ENCODE measurements at regions not wholly inside any gene's neighbourhood (a gene's known extent, or its start where the extent isn't known, plus 50 kb on each side); places are given as distances from the start of the nearest gene placed in this dataset.

- TF ChIP-seq TCF12 (IDR thresholded peaks at IDR 0.05; ENCODE audit: low read depth) = no peak
- TF ChIP-seq TEAD4 (IDR thresholded peaks at IDR 0.05) = no peak
- TF ChIP-seq RAD21 (IDR thresholded peaks at IDR 0.05; ENCODE audit: low read depth) = no peak
- TF ChIP-seq CREB1 (IDR thresholded peaks at IDR 0.05; ENCODE audit: low read depth) = no peak
- no peak for TF ChIP-seq NFIC (IDR thresholded peaks at IDR 0.05)
- TF ChIP-seq TAF1 (IDR thresholded peaks at IDR 0.05; ENCODE audit: low read depth) = no peak
- no peak for TF ChIP-seq REST (IDR thresholded peaks at IDR 0.05; ENCODE audit: low read depth)
- TF ChIP-seq CEBPB (IDR thresholded peaks at IDR 0.05) = no peak
- no peak for TF ChIP-seq EP300 (IDR thresholded peaks at IDR 0.05; ENCODE audit: borderline replicate concordance)
- TF ChIP-seq YY1 (IDR thresholded peaks at IDR 0.05; ENCODE audit: low read depth) = no peak
- TF ChIP-seq, protein P1, sequence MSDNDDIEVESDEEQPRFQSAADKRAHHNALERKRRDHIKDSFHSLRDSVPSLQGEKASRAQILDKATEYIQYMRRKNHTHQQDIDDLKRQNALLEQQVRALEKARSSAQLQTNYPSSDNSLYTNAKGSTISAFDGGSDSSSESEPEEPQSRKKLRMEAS (IDR thresholded peaks at IDR 0.05) = no peak
- no peak for TF ChIP-seq ZBTB7A (IDR thresholded peaks at IDR 0.05; ENCODE audit: low read depth)
- no peak for TF ChIP-seq FOXM1 (IDR thresholded peaks at IDR 0.05; ENCODE audit: borderline replicate concordance, low read depth)
Observed at GRCh38 chr10:23493711-23494110, 54.8 kb downstream of the OTUD1 start.

GRCh38 chr10:23496727-23497126 is 57.9 kb downstream of the OTUD1 start:
- TF ChIP-seq YY1 (IDR thresholded peaks at IDR 0.05; ENCODE audit: low read depth) (no peak), ZBTB7A (IDR thresholded peaks at IDR 0.05; ENCODE audit: low read depth) (no peak), USF1 (IDR thresholded peaks at IDR 0.05) (no peak), TEAD4 (IDR thresholded peaks at IDR 0.05) (no peak), FOXM1 (IDR thresholded peaks at IDR 0.05; ENCODE audit: borderline replicate concordance, low read depth) (no peak), RAD21 (IDR thresholded peaks at IDR 0.05; ENCODE audit: low read depth) (no peak), TAF1 (IDR thresholded peaks at IDR 0.05; ENCODE audit: low read depth) (no peak), TCF12 (IDR thresholded peaks at IDR 0.05; ENCODE audit: low read depth) (no peak), CEBPB (IDR thresholded peaks at IDR 0.05) (no peak), EP300 (IDR thresholded peaks at IDR 0.05; ENCODE audit: borderline replicate concordance) (no peak), EGR1 (IDR thresholded peaks at IDR 0.05) (no peak), NFIC (IDR thresholded peaks at IDR 0.05) (no peak)
- TF ChIP-seq, protein P1 (IDR thresholded peaks at IDR 0.05) = no peak

DNA sequence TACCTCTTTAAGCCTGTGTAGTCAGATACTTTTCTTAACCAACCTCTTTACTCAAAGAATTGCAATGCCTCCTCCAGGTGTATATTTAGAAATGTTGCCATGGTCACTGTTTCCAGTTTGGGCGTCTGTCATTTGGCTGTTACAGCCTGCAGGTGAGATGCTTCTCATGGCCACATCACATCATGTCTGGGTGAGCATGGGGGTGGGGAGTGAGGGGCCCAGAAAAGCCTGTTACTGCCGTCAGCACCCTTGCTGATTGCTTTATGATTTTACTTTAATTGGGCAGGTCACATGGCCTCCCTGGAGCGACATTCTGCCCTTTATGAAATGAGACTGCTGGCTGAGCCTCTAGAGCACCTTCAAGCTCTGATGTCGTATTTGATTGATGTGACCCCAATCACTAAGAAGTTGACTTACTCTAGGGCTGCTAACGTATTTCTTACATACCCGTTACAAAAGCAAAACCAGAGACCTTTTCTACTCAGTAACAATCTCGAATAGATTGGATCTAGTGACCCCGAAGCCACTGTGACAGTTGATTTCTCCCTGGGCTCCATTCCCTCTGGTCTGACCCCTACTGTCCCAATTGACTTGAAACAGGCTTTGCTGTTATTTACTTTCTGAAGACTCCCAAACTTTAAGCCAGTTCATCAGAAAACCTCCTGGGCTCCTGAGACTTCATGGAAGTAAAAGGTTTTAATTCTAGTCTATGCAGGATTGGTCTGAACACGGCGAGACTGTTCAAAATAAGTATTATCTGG is 60.7 kb downstream of the OTUD1 start:
- TF ChIP-seq, protein P1 (IDR thresholded peaks at IDR 0.05) = no peak

- TF ChIP-seq ZBTB7A (IDR thresholded peaks at IDR 0.05; ENCODE audit: low read depth) = no peak
- TF ChIP-seq TAF1 (IDR thresholded peaks at IDR 0.05; ENCODE audit: low read depth) = no peak
- no peak for TF ChIP-seq TCF12 (IDR thresholded peaks at IDR 0.05; ENCODE audit: low read depth)
- TF ChIP-seq EP300 (IDR thresholded peaks at IDR 0.05; ENCODE audit: borderline replicate concordance) = no peak
- TF ChIP-seq, protein P1 (IDR thresholded peaks at IDR 0.05) = no peak
- no peak for TF ChIP-seq EGR1 (IDR thresholded peaks at IDR 0.05)
- TF ChIP-seq REST (IDR thresholded peaks at IDR 0.05; ENCODE audit: low read depth) = no peak
- TF ChIP-seq TEAD4 (IDR thresholded peaks at IDR 0.05) = no peak
- no peak for TF ChIP-seq CREB1 (IDR thresholded peaks at IDR 0.05; ENCODE audit: low read depth)
- TF ChIP-seq FOXM1 (IDR thresholded peaks at IDR 0.05; ENCODE audit: borderline replicate concordance, low read depth) = no peak
- no peak for TF ChIP-seq NFIC (IDR thresholded peaks at IDR 0.05)
- TF ChIP-seq CEBPB (IDR thresholded peaks at IDR 0.05) = no peak
- TF ChIP-seq USF1 (IDR thresholded peaks at IDR 0.05) = no peak
- TF ChIP-seq RAD21 (IDR thresholded peaks at IDR 0.05; ENCODE audit: low read depth) = no peak
Observed at GRCh38 chr10:23505797-23506465, 67.1 kb downstream of the OTUD1 start.

Data from Ishikawa (cell line).